Activated B cell treated with CpG ODN at 0.5 μM for 24 hours (primary cell): ENCODE measurements at regions not wholly inside any gene's neighbourhood (a gene's known extent, or its start where the extent isn't known, plus 50 kb on each side); places are given as distances from the start of the nearest gene placed in this dataset.
"Not testable (repeated sequence)": the region's sequence is repeated elsewhere in the genome, so short reads cannot be mapped to it uniquely, and the experiment has no call there.

Experiments used
- ATAC-seq: fragments of 200-7000 bp; cut with Tn5 transposase; one replicate; pipeline ENCODE4 v1.10.0; 2021; ENCODE audit warnings: low read depth, mild to moderate bottlenecking, moderate library complexity
- CTCF ChIA-PET: fragments of 350-600 bp; sonication (Branson Sonifier 250); formaldehyde crosslinking; loops from one replicate; lab custom pipeline; 2021; ENCODE audit warnings: antibody characterized with exemption; lab: Charles Lee
- POLR2A ChIA-PET: fragments of 350-600 bp; sonication (Branson Sonifier 250); formaldehyde crosslinking; loops from one replicate; lab custom pipeline; 2021; ENCODE audit warnings: antibody characterized with exemption; lab: Charles Lee
- DNase-seq: peaks from one replicate; pipeline ENCODE4 v3.0.0; 2022
- H3K27ac Mint-ChIP-seq: one replicate; pipeline ENCODE4 v1.8.0; 2020; ENCODE audit warnings: mixed read lengths
- H3K27me3 Mint-ChIP-seq: one replicate; pipeline ENCODE4 v1.8.0; 2021; ENCODE audit warnings: mixed read lengths
- H3K36me3 Mint-ChIP-seq: one replicate; pipeline ENCODE4 v1.8.0; 2021; ENCODE audit warnings: low read depth, mixed read lengths
- H3K4me1 Mint-ChIP-seq: one replicate; pipeline ENCODE4 v1.8.0; 2021; ENCODE audit warnings: mixed read lengths
- H3K4me3 Mint-ChIP-seq: one replicate; pipeline ENCODE4 v1.8.0; 2020; ENCODE audit warnings: mild to moderate bottlenecking, mixed read lengths
- H3K9me3 Mint-ChIP-seq: one replicate; pipeline ENCODE4 v1.8.0; 2020; ENCODE audit warnings: mixed read lengths
- intact Hi-C: fragments of 100-400 bp; cut with micrococcal nuclease; formaldehyde crosslinking; loops from one replicate; pipeline ENCODE4 v1.15.1; 2024
- TF ChIP-seq, protein P1 (sequence below): fragments of 200-600 bp; IDR thresholded peaks from one replicate; pipeline ENCODE4 v1.8.0; 2022; ENCODE audit warnings: antibody characterized with exemption, mild to moderate bottlenecking

GRCh38 chr2:49857371-49858112, 703.2 kb upstream of the FSHR start:
- Mint-ChIP-seq H3K4me1 (no peaks in the 10 kb centered on the region), H3K27me3 (no peaks in the 10 kb centered on the region), H3K36me3 (no peaks in the 10 kb centered on the region), H3K9me3 (peaks cover 1% of the 10 kb centered on the region), H3K4me3 (no peak overlapping the region), H3K27ac (no peak overlapping the region)
- CTCF ChIA-PET: no interaction called here
- POLR2A ChIA-PET: no interaction called here
- no peak for ATAC-seq
- intact Hi-C loops: no loop called here
- no peak for DNase-seq
- TF ChIP-seq, protein P1, sequence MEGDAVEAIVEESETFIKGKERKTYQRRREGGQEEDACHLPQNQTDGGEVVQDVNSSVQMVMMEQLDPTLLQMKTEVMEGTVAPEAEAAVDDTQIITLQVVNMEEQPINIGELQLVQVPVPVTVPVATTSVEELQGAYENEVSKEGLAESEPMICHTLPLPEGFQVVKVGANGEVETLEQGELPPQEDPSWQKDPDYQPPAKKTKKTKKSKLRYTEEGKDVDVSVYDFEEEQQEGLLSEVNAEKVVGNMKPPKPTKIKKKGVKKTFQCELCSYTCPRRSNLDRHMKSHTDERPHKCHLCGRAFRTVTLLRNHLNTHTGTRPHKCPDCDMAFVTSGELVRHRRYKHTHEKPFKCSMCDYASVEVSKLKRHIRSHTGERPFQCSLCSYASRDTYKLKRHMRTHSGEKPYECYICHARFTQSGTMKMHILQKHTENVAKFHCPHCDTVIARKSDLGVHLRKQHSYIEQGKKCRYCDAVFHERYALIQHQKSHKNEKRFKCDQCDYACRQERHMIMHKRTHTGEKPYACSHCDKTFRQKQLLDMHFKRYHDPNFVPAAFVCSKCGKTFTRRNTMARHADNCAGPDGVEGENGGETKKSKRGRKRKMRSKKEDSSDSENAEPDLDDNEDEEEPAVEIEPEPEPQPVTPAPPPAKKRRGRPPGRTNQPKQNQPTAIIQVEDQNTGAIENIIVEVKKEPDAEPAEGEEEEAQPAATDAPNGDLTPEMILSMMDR: no peak

DNA sequence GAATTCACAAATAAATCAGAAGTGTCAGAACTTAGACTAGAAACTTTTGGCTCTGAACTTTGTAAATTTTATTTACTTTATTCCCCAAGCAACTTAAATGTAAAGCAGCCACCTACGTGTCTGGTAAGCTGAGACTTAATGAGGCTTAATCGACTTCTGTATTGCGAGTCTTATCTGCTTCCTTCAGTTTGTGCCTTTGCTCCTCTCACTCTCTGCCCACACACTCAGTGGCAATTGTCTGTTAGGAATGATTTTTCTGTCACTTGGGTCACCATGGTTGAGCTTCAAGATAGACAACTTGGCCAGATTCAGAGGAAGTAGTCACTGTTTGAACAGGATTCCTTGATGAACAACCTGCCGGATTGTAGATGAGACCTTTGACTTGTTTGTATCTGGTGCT, 691.4 kb upstream of the FSHR start:
- H3K27ac Mint-ChIP-seq: no peak overlapping the region
- no peaks in the 10 kb centered on the region for H3K27me3 Mint-ChIP-seq

GRCh38 chr2:49845021-49845420, 690.7 kb upstream of the FSHR start:
- H3K36me3 Mint-ChIP-seq: no peaks in the 10 kb centered on the region
- intact Hi-C loops: no loop called here
- no peak overlapping the region for H3K27ac Mint-ChIP-seq
- TF ChIP-seq, protein P1: no peak
- ChIA-PET POLR2A (no interaction called here), CTCF (no interaction called here)
- H3K4me3 Mint-ChIP-seq: no peak overlapping the region
- ATAC-seq (no peak), DNase-seq (no peak)
- H3K27me3 Mint-ChIP-seq: no peaks in the 10 kb centered on the region
- H3K4me1 Mint-ChIP-seq: no peaks in the 10 kb centered on the region
- H3K9me3 Mint-ChIP-seq: peaks cover 2% of the 10 kb centered on the region

More for the DNA sequence above, 691.4 kb upstream of the FSHR start:
- no peaks in the 10 kb centered on the region for H3K4me1 Mint-ChIP-seq
- intact Hi-C loops: no loop called here
- peaks cover 2% of the 10 kb centered on the region for H3K9me3 Mint-ChIP-seq
- ChIA-PET CTCF (no interaction called here), POLR2A (no interaction called here)
- TF ChIP-seq, protein P1: no peak
- H3K4me3 Mint-ChIP-seq: no peak overlapping the region
- H3K36me3 Mint-ChIP-seq: no peaks in the 10 kb centered on the region
- ATAC-seq (no peak), DNase-seq (no peak)

DNA sequence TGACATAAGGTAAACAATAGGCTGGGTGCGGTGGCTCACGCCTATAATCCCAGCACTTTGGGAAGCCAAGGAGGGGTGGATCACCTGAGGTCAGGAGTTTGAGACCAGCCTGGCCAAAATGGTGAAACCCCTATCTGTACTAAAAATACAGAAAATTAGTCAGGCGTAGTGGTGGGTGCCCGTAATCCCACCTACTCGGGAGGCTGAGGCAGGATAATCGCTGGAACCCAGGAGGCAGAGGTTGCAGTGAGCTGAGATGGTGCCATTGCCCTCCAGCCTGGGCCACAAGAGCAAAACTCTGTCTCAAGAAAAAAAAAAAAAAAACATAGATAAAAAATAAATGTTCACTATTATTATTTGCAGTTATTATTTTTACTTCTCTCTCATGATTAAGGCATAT, 689.8 kb upstream of the FSHR start:
- H3K4me3 Mint-ChIP-seq, H3K27ac Mint-ChIP-seq, H3K27me3 Mint-ChIP-seq, ATAC-seq, H3K9me3 Mint-ChIP-seq, intact Hi-C loops, POLR2A ChIA-PET, H3K36me3 Mint-ChIP-seq, CTCF ChIA-PET, DNase-seq, H3K4me1 Mint-ChIP-seq: not testable (repeated sequence)

DNA sequence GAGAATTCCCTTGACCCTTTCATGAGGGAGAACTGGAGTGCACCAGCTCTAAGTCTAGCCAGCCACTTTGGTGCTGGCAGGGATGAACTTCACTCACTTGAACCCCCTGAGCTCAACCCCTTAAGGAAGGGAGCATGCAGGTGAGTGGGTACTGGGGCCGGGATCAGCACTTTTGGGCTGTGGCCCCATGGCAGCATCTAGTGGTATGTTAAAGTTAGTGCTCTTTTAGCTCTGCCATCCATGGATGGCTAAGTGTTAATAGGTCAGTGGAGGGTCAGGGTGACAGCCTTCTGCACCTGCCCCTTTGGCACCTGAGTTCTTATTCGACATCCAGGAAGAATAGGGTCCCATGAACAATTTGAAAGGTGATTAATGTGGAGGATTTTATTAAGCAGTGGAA, 689.0 kb upstream of the FSHR start:
- intact Hi-C loops: no loop called here
- Mint-ChIP-seq H3K36me3 (no peaks in the 10 kb centered on the region), H3K4me1 (no peaks in the 10 kb centered on the region), H3K4me3 (no peak overlapping the region), H3K9me3 (peaks cover 2% of the 10 kb centered on the region), H3K27me3 (no peaks in the 10 kb centered on the region), H3K27ac (no peak overlapping the region)
- ChIA-PET CTCF (no interaction called here), POLR2A (no interaction called here)
- DNase-seq (no peak), ATAC-seq (no peak)
- TF ChIP-seq, protein P1: no peak
